OCI-LY7 (cell line): ENCODE measurements at regions not wholly inside any gene's neighbourhood (a gene's known extent, or its start where the extent isn't known, plus 50 kb on each side); places are given as distances from the start of the nearest gene placed in this dataset.

Source experiments
- CTCF ChIP-seq: fragments of 200-600 bp; sonication (generic); conservative IDR thresholded peaks from 2 replicates; pipeline ENCODE4 v1.5.1; 2014; ENCODE audit warnings: mild to moderate bottlenecking, antibody characterized with exemption, low read length, moderate library complexity, mixed read lengths
- EZH2phosphoT487 ChIP-seq: fragments of 200-600 bp; sonication (generic); IDR thresholded peaks from 2 replicates; pipeline ENCODE4 v1.6.1; 2018; ENCODE audit warnings: low read depth, borderline replicate concordance, mild to moderate bottlenecking, mixed run types, antibody characterized with exemption, low read length, moderate library complexity, mixed read lengths

GRCh38 chr20:12592756-12593155, 416.0 kb upstream of the SPTLC3 start:
- no peak for TF ChIP-seq CTCF
- no peak for TF ChIP-seq EZH2phosphoT487
